ENCODE measurements at regions not wholly inside any gene's neighbourhood (a gene's known extent, or its start where the extent isn't known, plus 50 kb on each side); places are given as distances from the start of the nearest gene placed in this dataset.
"Not testable (repeated sequence)": the region's sequence is repeated elsewhere in the genome, so short reads cannot be mapped to it uniquely, and the experiment has no call there.

DNA sequence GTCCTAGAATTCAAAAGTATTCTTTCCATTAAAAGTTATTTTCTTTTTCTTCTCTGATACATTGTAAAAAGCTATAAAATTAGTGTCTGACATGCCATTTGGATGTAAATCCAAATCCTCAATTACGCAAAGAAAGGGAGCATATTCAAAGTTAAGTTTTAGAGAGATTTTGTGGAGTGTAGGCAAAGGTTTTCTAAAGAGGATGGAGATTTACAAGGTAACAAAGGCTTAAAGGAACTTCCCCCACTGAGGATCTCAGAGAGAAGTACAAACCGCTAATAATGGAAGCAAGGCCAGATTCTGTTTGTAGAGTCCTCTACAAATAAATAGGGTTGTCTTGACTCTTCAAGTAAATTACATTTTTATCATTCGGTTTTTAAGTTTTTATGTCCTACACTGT, 91.0 kb upstream of the MAPK10 start:
- intact Hi-C loops (cut with micrococcal nuclease), result no loop called here
- no peaks in the 10 kb centered on the region for H3K4me1 Mint-ChIP-seq (ENCODE audit: low read depth)
- no peak for DNase-seq (ENCODE audit: low spot score)
- H3K27me3 Mint-ChIP-seq (ENCODE audit: low read depth), result peaks cover 2% of the 10 kb centered on the region
- H3K9me3 Mint-ChIP-seq, result no peaks in the 10 kb centered on the region
- H3K36me3 Mint-ChIP-seq (ENCODE audit: low read depth), result no peaks in the 10 kb centered on the region
- no peak overlapping the region for H3K4me3 Mint-ChIP-seq (ENCODE audit: low read depth)
- H3K27ac Mint-ChIP-seq, result no peak overlapping the region

DNA sequence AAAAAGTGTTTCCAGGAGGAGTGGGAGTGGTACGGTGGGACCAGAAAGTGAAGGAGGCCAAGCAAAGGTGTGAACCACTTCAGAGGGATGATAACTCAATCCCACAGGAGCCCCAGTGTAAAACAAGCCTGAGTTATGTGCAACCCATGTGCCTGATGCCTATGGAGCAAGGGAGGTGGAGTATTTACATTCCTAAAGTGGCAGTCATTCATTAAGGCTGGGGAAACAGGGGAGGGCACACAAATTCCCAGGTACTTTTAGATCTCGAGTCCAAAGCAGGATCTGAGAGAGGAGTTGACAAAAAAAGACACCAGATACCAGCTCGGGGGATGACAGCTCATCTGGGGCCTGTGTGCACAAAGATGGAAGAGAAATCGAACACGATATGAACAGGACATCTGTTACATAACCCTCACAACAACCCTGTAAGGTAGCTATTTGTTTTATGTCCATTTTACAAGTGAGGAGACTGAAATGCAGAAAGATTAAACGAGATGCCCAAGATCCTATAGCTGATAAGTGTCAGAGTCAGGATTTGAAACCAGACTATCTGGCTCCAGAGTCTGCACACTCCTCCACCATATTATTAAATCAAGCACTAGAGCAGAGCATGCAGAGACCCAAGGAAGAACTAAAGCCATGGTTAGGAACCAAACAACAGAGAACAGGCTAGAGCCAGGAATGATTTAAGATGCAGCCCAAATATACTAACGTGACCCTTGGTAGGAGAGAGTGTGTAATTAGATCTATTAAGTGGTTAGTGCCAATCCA, 91.9 kb upstream of the MAPK10 start:
- Mint-ChIP-seq H3K27ac (no peak overlapping the region), H3K36me3 (ENCODE audit: low read depth) (no peaks in the 10 kb centered on the region), H3K4me3 (ENCODE audit: low read depth) (no peak overlapping the region), H3K27me3 (ENCODE audit: low read depth) (peaks cover 2% of the 10 kb centered on the region), H3K9me3 (no peaks in the 10 kb centered on the region), H3K4me1 (ENCODE audit: low read depth) (no peaks in the 10 kb centered on the region)
- no peak for DNase-seq (ENCODE audit: low spot score)
- intact Hi-C loops (cut with micrococcal nuclease), result no loop called here

DNA sequence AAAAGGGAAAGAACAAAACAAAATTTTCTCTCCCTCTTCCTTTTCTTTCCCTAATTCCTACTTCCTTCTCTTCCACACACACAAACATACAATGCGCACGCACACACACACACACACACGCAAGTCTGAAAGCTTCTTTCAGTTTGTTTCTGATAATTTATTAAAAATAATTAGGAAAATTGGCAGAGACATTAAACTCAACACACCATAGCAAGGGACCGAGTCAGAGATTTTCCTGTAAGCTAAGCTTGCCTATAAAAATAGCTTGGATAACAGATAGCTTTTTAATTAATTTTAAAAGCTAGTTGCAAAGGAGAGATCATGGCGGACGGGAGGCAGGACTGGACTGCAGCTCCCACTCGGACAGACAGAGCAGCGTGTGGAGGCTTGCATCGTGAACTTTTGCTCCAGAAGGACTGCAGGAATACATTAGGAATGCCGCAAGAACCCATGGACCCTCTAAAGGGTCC, 92.6 kb upstream of the MAPK10 start:
- Mint-ChIP-seq H3K9me3 (no peaks in the 10 kb centered on the region), H3K27me3 (ENCODE audit: low read depth) (peaks cover 2% of the 10 kb centered on the region), H3K27ac (no peak overlapping the region), H3K4me3 (ENCODE audit: low read depth) (no peak overlapping the region), H3K4me1 (ENCODE audit: low read depth) (no peaks in the 10 kb centered on the region), H3K36me3 (ENCODE audit: low read depth) (no peaks in the 10 kb centered on the region)
- no peak for DNase-seq (ENCODE audit: low spot score)
- intact Hi-C loops (cut with micrococcal nuclease), result no loop called here

GRCh38 chr4:86452924-86453531, 93.2 kb upstream of the MAPK10 start:
- no peak overlapping the region for H3K27ac Mint-ChIP-seq
- no peaks in the 10 kb centered on the region for H3K36me3 Mint-ChIP-seq (ENCODE audit: low read depth)
- peaks cover 2% of the 10 kb centered on the region for H3K27me3 Mint-ChIP-seq (ENCODE audit: low read depth)
- intact Hi-C loops (cut with micrococcal nuclease), result no loop called here
- H3K9me3 Mint-ChIP-seq, result no peaks in the 10 kb centered on the region
- H3K4me3 Mint-ChIP-seq (ENCODE audit: low read depth), result no peak overlapping the region
- DNase-seq (ENCODE audit: low spot score), result no peak
- no peaks in the 10 kb centered on the region for H3K4me1 Mint-ChIP-seq (ENCODE audit: low read depth)

GRCh38 chr4:86453611-86454072, 93.8 kb upstream of the MAPK10 start:
- H3K27ac Mint-ChIP-seq; H3K4me3 Mint-ChIP-seq (ENCODE audit: low read depth); H3K4me1 Mint-ChIP-seq (ENCODE audit: low read depth); H3K36me3 Mint-ChIP-seq (ENCODE audit: low read depth); H3K27me3 Mint-ChIP-seq (ENCODE audit: low read depth); intact Hi-C loops (cut with micrococcal nuclease); H3K9me3 Mint-ChIP-seq; DNase-seq (ENCODE audit: low spot score): not testable (repeated sequence)

DNA sequence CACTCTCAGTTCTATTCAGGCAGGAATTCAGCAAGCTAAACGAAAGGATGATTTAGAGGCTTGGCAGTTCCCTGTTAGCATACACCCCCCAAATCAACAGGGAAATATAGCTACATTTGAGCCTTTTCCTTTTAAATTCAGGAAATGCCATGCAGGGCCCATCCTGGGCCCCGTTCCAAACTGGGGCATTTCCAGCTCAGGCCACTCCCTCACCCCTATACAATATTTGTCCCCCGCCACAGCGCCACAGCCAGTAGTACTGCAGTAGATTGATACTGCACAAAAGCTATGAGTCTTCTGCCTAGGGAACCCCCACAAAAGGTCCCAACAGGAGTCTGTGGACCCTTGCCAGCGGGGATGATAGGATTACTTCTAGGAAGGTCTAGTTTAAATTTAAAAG, 102.0 kb upstream of the MAPK10 start:
- no peaks in the 10 kb centered on the region for H3K36me3 Mint-ChIP-seq (ENCODE audit: low read depth)
- intact Hi-C loops (cut with micrococcal nuclease), result no loop called here
- no peak overlapping the region for H3K4me3 Mint-ChIP-seq (ENCODE audit: low read depth)
- H3K27ac Mint-ChIP-seq, result no peak overlapping the region
- no peaks in the 10 kb centered on the region for H3K4me1 Mint-ChIP-seq (ENCODE audit: low read depth)
- H3K27me3 Mint-ChIP-seq (ENCODE audit: low read depth), result no peaks in the 10 kb centered on the region
- no peak for DNase-seq (ENCODE audit: low spot score)
- H3K9me3 Mint-ChIP-seq, result no peaks in the 10 kb centered on the region

DNA sequence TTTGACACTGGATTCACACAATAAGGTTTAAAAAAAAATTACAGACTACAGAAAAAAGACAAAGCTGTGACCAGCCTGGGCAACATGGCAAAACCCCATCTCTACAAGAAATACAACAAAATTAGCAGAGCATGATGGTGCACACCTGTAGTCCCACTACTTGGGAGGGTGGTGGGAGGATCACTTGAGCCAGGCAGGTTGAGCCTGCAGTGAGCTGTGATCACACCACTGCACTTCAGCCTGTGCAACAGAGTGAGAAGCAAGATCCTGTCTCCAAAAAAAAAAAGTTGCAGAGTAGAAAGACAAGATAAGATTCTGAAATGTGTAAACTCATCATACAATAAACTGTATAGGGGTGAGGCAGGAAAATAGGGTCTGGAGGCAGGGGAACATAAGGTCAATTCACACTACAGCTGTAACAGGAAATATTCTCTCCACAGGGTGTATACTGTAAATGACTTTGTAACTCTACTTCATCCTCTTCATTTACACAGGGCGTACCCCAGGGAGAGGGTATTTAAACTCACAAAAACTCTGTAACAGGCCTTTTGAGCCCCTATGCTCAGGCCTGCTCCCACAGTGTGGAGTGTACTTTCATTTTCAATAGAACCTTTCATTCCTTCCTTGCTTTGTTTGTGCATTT, 112.6 kb upstream of the MAPK10 start:
- H3K4me3 Mint-ChIP-seq (ENCODE audit: low read depth), result no peak overlapping the region
- H3K27me3 Mint-ChIP-seq (ENCODE audit: low read depth), result peaks cover 2% of the 10 kb centered on the region
- H3K27ac Mint-ChIP-seq, result no peak overlapping the region
- intact Hi-C loops (cut with micrococcal nuclease), result no loop called here
- no peak for DNase-seq (ENCODE audit: low spot score)
- H3K9me3 Mint-ChIP-seq, result no peaks in the 10 kb centered on the region
- H3K36me3 Mint-ChIP-seq (ENCODE audit: low read depth), result no peaks in the 10 kb centered on the region
- H3K4me1 Mint-ChIP-seq (ENCODE audit: low read depth), result no peaks in the 10 kb centered on the region

DNA sequence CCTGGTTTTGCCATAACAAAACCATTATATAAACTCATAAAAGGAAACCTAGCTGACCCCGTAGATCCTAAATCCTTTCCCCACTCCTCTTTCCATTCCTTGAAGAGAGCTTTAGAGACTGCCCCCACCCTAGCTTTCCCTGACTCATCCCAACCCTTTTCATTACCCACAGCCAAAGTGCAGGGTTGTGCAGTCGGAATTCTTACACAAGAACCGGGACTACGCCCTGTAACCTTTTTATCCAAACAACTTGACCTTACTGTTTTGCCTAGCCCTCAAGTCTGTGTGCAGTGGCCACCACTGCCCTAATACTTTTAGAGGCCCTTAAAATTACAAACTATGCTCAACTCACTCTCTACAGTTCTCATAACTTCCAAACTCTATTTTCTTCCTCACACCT, 116.0 kb upstream of the PTPN13 start:
- H3K36me3 Mint-ChIP-seq (ENCODE audit: low read depth); H3K27ac Mint-ChIP-seq; intact Hi-C loops (cut with micrococcal nuclease); H3K4me1 Mint-ChIP-seq (ENCODE audit: low read depth); H3K27me3 Mint-ChIP-seq (ENCODE audit: low read depth); H3K9me3 Mint-ChIP-seq; DNase-seq (ENCODE audit: low spot score); H3K4me3 Mint-ChIP-seq (ENCODE audit: low read depth): not testable (repeated sequence)

- Mint-ChIP-seq H3K4me1 (ENCODE audit: low read depth) (peaks cover 3% of the 10 kb centered on the region), H3K9me3 (no peaks in the 10 kb centered on the region), H3K27me3 (ENCODE audit: low read depth) (peaks cover 5% of the 10 kb centered on the region), H3K27ac (no peak overlapping the region), H3K4me3 (ENCODE audit: low read depth) (no peak overlapping the region), H3K36me3 (ENCODE audit: low read depth) (no peaks in the 10 kb centered on the region)
- intact Hi-C loops (cut with micrococcal nuclease), result no loop called here
- no peak for DNase-seq (ENCODE audit: low spot score)
These were observed 112.7 kb upstream of the PTPN13 start for GRCh38 chr4:86481440-86481839.

GRCh38 chr4:86482306-86483172, 111.6 kb upstream of the PTPN13 start:
- peaks cover 3% of the 10 kb centered on the region for H3K4me1 Mint-ChIP-seq (ENCODE audit: low read depth)
- no peak overlapping the region for H3K27ac Mint-ChIP-seq
- H3K9me3 Mint-ChIP-seq, result no peaks in the 10 kb centered on the region
- intact Hi-C loops (cut with micrococcal nuclease), result no loop called here
- no peak overlapping the region for H3K4me3 Mint-ChIP-seq (ENCODE audit: low read depth)
- DNase-seq (ENCODE audit: low spot score), result no peak
- no peaks in the 10 kb centered on the region for H3K36me3 Mint-ChIP-seq (ENCODE audit: low read depth)
- H3K27me3 Mint-ChIP-seq (ENCODE audit: low read depth), result peaks cover 7% of the 10 kb centered on the region

DNA sequence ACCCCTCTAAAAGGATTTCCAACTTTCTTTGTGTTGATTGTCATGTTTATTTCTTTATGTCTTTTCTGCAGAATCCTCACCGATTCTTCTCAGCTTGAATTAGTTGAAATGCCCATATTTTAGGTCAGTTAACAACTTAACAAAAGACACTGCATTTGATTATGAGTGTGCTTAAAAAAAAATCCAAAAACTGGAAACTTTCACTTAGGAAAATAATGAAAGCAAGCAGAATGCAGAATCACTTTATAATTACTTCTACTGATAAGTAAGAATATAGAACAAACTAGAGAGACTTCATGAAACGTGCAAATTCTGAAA, 111.0 kb upstream of the PTPN13 start:
- Mint-ChIP-seq H3K4me1 (ENCODE audit: low read depth) (peaks cover 3% of the 10 kb centered on the region), H3K27me3 (ENCODE audit: low read depth) (peaks cover 7% of the 10 kb centered on the region), H3K36me3 (ENCODE audit: low read depth) (no peaks in the 10 kb centered on the region), H3K9me3 (no peaks in the 10 kb centered on the region), H3K4me3 (ENCODE audit: low read depth) (no peak overlapping the region), H3K27ac (no peak overlapping the region)
- intact Hi-C loops (cut with micrococcal nuclease), result no loop called here
- DNase-seq (ENCODE audit: low spot score), result no peak

- H3K36me3 Mint-ChIP-seq (ENCODE audit: low read depth), result no peaks in the 10 kb centered on the region
- intact Hi-C loops (cut with micrococcal nuclease), result no loop called here
- H3K27me3 Mint-ChIP-seq (ENCODE audit: low read depth), result peaks cover 7% of the 10 kb centered on the region
- H3K9me3 Mint-ChIP-seq, result no peaks in the 10 kb centered on the region
- DNase-seq (ENCODE audit: low spot score), result no peak
- H3K4me3 Mint-ChIP-seq (ENCODE audit: low read depth), result no peak overlapping the region
- H3K4me1 Mint-ChIP-seq (ENCODE audit: low read depth), result peaks cover 3% of the 10 kb centered on the region
- no peak overlapping the region for H3K27ac Mint-ChIP-seq
These were observed 110.3 kb upstream of the PTPN13 start for GRCh38 chr4:86483773-86484172.

All from activated T-helper 2 cell treated with anti-CD3 and anti-CD28 coated beads, Interferon-gamma antibody, Interleukin-2, Interleukin-4, amounts not matched to agents 10 μg/mL and 5 μg/mL and 100 μg/mL, durations not matched to agents 14 hours and 24 hours and 36 hours (primary cell).